NB4 (cell line): ENCODE measurements at regions not wholly inside any gene's neighbourhood (a gene's known extent, or its start where the extent isn't known, plus 50 kb on each side); places are given as distances from the start of the nearest gene placed in this dataset.

ENCODE experiments used
- MYC ChIP-seq: IDR thresholded peaks from 2 replicates; pipeline ENCODE4 v1.6.1; 2011; ENCODE audit warnings: low read depth, low read length
- POLR2A ChIP-seq: IDR thresholded peaks from 2 replicates; pipeline ENCODE4 v1.6.1; 2011; ENCODE audit warnings: mild to moderate bottlenecking; ENCODE audit not compliant: insufficient read length; ENCODE audit errors: extremely low read depth
- TF ChIP-seq, protein P1 (sequence below): IDR thresholded peaks from one replicate; pipeline ENCODE4 v1.5.1; 2012; ENCODE audit warnings: low read depth, low read length

DNA sequence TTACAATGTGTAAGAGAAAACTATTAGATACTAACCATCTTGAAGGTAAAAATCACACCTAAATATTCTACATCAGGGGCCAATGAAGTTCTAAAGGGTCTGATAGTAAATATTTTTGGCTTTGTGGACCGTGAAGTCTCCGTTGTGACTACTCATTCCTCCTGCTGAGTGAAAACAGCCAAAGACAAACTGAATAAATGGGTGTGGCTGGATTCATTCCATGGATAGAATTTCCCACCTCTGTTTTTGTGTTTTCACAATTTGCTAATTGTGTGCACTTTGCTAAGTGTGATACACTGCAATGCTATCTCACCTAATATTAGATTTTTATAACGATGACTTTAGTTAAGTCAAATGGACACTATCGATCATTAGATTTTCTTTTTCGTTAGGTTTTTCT is 1474.0 kb downstream of the PLA2G4A start:
- TF ChIP-seq, protein P1, sequence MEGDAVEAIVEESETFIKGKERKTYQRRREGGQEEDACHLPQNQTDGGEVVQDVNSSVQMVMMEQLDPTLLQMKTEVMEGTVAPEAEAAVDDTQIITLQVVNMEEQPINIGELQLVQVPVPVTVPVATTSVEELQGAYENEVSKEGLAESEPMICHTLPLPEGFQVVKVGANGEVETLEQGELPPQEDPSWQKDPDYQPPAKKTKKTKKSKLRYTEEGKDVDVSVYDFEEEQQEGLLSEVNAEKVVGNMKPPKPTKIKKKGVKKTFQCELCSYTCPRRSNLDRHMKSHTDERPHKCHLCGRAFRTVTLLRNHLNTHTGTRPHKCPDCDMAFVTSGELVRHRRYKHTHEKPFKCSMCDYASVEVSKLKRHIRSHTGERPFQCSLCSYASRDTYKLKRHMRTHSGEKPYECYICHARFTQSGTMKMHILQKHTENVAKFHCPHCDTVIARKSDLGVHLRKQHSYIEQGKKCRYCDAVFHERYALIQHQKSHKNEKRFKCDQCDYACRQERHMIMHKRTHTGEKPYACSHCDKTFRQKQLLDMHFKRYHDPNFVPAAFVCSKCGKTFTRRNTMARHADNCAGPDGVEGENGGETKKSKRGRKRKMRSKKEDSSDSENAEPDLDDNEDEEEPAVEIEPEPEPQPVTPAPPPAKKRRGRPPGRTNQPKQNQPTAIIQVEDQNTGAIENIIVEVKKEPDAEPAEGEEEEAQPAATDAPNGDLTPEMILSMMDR: no peak
- no peak for TF ChIP-seq POLR2A
- no peak for TF ChIP-seq MYC
